ENCODE measurements at regions not wholly inside any gene's neighbourhood (a gene's known extent, or its start where the extent isn't known, plus 50 kb on each side); places are given as distances from the start of the nearest gene placed in this dataset.

- POLR2A ChIA-PET, result no interaction called here
- Mint-ChIP-seq H3K9me3 (ENCODE audit: unreplicated experiment) (peaks cover 9% of the 10 kb centered on the region), H3K4me3 (ENCODE audit: unreplicated experiment) (no peak overlapping the region), H3K27me3 (ENCODE audit: insufficient read depth, unreplicated experiment) (no peaks in the 10 kb centered on the region), H3K4me1 (ENCODE audit: low read depth, unreplicated experiment) (no peaks in the 10 kb centered on the region), H3K27ac (ENCODE audit: unreplicated experiment) (no peak overlapping the region), H3K36me3 (ENCODE audit: insufficient read depth, unreplicated experiment) (no peaks in the 10 kb centered on the region)
- no peak for DNase-seq
- BruUV-seq (replicated peaks), result no TSS peak
- no peak overlapping the region for H3K4me3 ChIP-seq (ENCODE audit: low read depth, low read length)
- no peaks in the 10 kb centered on the region for H3K27me3 ChIP-seq (replicated peaks; ENCODE audit: control insufficient read depth, insufficient read depth, low read length)
- H3K4me1 ChIP-seq, result no peaks in the 10 kb centered on the region
- intact Hi-C loops (cut with micrococcal nuclease; ENCODE audit: unreplicated experiment), result no loop called here
- H3K9me3 ChIP-seq, result no peaks in the 10 kb centered on the region
- CTCF ChIA-PET, result no interaction called here
- no peak for TF ChIP-seq CTCF (IDR thresholded peaks at IDR 0.05; ENCODE audit: insufficient read depth in 1 of 2, low read depth in 1 of 2, low read length in 1 of 2, severe bottlenecking in 1 of 2, unreplicated experiment in 1 of 2)
- H3K36me3 ChIP-seq (ENCODE audit: control insufficient read depth, insufficient read depth, low read length), result no peaks in the 10 kb centered on the region
Measured at GRCh38 chr6:145135702-145136101, 599.6 kb downstream of the EPM2A start.

GRCh38 chr6:145137425-145137824 is 597.9 kb downstream of the EPM2A start:
- H3K4me3 ChIP-seq (ENCODE audit: low read depth, low read length), result no peak overlapping the region
- no peaks in the 10 kb centered on the region for H3K4me1 ChIP-seq
- H3K36me3 ChIP-seq (ENCODE audit: control insufficient read depth, insufficient read depth, low read length), result no peaks in the 10 kb centered on the region
- H3K9me3 ChIP-seq, result no peaks in the 10 kb centered on the region
- H3K9me3 Mint-ChIP-seq (ENCODE audit: unreplicated experiment), result peaks cover 9% of the 10 kb centered on the region
- no peak overlapping the region for H3K27ac Mint-ChIP-seq (ENCODE audit: unreplicated experiment)
- DNase-seq, result no peak
- no TSS peak for BruUV-seq (replicated peaks)
- ChIA-PET CTCF (interaction anchor here (1.1 kb wide), 1 partner anchor 277 kb away, joined by 3 read pairs; no protein-coding TSS in a partner anchor), POLR2A (no interaction called here)
- no peaks in the 10 kb centered on the region for H3K27me3 Mint-ChIP-seq (ENCODE audit: insufficient read depth, unreplicated experiment)
- intact Hi-C loops (cut with micrococcal nuclease; ENCODE audit: unreplicated experiment), result no loop called here
- H3K4me3 Mint-ChIP-seq (ENCODE audit: unreplicated experiment), result no peak overlapping the region
- no peaks in the 10 kb centered on the region for H3K27me3 ChIP-seq (replicated peaks; ENCODE audit: control insufficient read depth, insufficient read depth, low read length)
- no peak for TF ChIP-seq CTCF (IDR thresholded peaks at IDR 0.05; ENCODE audit: insufficient read depth in 1 of 2, low read depth in 1 of 2, low read length in 1 of 2, severe bottlenecking in 1 of 2, unreplicated experiment in 1 of 2)
- H3K4me1 Mint-ChIP-seq (ENCODE audit: low read depth, unreplicated experiment), result no peaks in the 10 kb centered on the region
- no peaks in the 10 kb centered on the region for H3K36me3 Mint-ChIP-seq (ENCODE audit: insufficient read depth, unreplicated experiment)

- Mint-ChIP-seq H3K4me3 (ENCODE audit: unreplicated experiment) (no peak overlapping the region), H3K27me3 (ENCODE audit: insufficient read depth, unreplicated experiment) (no peaks in the 10 kb centered on the region), H3K9me3 (ENCODE audit: unreplicated experiment) (no peaks in the 10 kb centered on the region), H3K27ac (ENCODE audit: unreplicated experiment) (no peak overlapping the region), H3K4me1 (ENCODE audit: low read depth, unreplicated experiment) (no peaks in the 10 kb centered on the region), H3K36me3 (ENCODE audit: insufficient read depth, unreplicated experiment) (no peaks in the 10 kb centered on the region)
- no peaks in the 10 kb centered on the region for H3K4me1 ChIP-seq
- ChIA-PET POLR2A (no interaction called here), CTCF (no interaction called here)
- no peaks in the 10 kb centered on the region for H3K27me3 ChIP-seq (replicated peaks; ENCODE audit: control insufficient read depth, insufficient read depth, low read length)
- H3K36me3 ChIP-seq (ENCODE audit: control insufficient read depth, insufficient read depth, low read length), result no peaks in the 10 kb centered on the region
- no TSS peak for BruUV-seq (replicated peaks)
- no peaks in the 10 kb centered on the region for H3K9me3 ChIP-seq
- H3K4me3 ChIP-seq (ENCODE audit: low read depth, low read length), result no peak overlapping the region
- no peak for DNase-seq
- no peak for TF ChIP-seq CTCF (IDR thresholded peaks at IDR 0.05; ENCODE audit: insufficient read depth in 1 of 2, low read depth in 1 of 2, low read length in 1 of 2, severe bottlenecking in 1 of 2, unreplicated experiment in 1 of 2)
- intact Hi-C loops (cut with micrococcal nuclease; ENCODE audit: unreplicated experiment), result no loop called here
Measured at GRCh38 chr6:145138469-145139139, 596.7 kb downstream of the EPM2A start.
